ENCODE measurements at regions not wholly inside any gene's neighbourhood (a gene's known extent, or its start where the extent isn't known, plus 50 kb on each side); places are given as distances from the start of the nearest gene placed in this dataset.

- Histone ChIP-seq H3K9me3 (no peaks in the 10 kb centered on the region), H3K27me3 (no peaks in the 10 kb centered on the region), H3K27ac (no peak overlapping the region), H3K4me1 (no peaks in the 10 kb centered on the region), H3K4me3 (no peak overlapping the region), H3K9ac (ENCODE audit: low read depth in 2 of 2, low read length in 2 of 2) (no peak overlapping the region), H3K36me3 (no peaks in the 10 kb centered on the region)
- intact Hi-C loops (cut with DNase I): no loop called here
- DNase-seq: no peak
- TF ChIP-seq CTCF (IDR thresholded peaks at IDR 0.05): no peak
Observed at GRCh38 chr10:62917475-62918238, 101.5 kb upstream of the EGR2 start.

- no peak for DNase-seq
- Histone ChIP-seq H3K9ac (ENCODE audit: low read depth in 2 of 2, low read length in 2 of 2) (no peak overlapping the region), H3K4me3 (no peak overlapping the region), H3K4me1 (no peaks in the 10 kb centered on the region), H3K27ac (no peak overlapping the region), H3K9me3 (no peaks in the 10 kb centered on the region), H3K27me3 (no peaks in the 10 kb centered on the region), H3K36me3 (no peaks in the 10 kb centered on the region)
- no peak for TF ChIP-seq CTCF (IDR thresholded peaks at IDR 0.05)
- intact Hi-C loops (cut with DNase I): no loop called here
Observed at GRCh38 chr10:62916141-62916603, 100.0 kb upstream of the EGR2 start.

- Histone ChIP-seq H3K36me3 (no peaks in the 10 kb centered on the region), H3K4me1 (no peaks in the 10 kb centered on the region), H3K9me3 (no peaks in the 10 kb centered on the region), H3K4me3 (no peak overlapping the region), H3K9ac (ENCODE audit: low read depth in 2 of 2, low read length in 2 of 2) (no peak overlapping the region), H3K27ac (no peak overlapping the region), H3K27me3 (no peaks in the 10 kb centered on the region)
- no peak for DNase-seq
- no peak for TF ChIP-seq CTCF (IDR thresholded peaks at IDR 0.05)
- intact Hi-C loops (cut with DNase I): no loop called here
Observed at GRCh38 chr10:62915158-62915557, 99.0 kb upstream of the EGR2 start.

- intact Hi-C loops (cut with DNase I): no loop called here
Observed at GRCh38 chr10:62912086-62912485, 95.9 kb upstream of the EGR2 start.

GRCh38 chr10:62911210-62911963 lies 95.2 kb upstream of the EGR2 start:
- intact Hi-C loops (cut with DNase I): no loop called here
- no peak for DNase-seq
- Histone ChIP-seq H3K9ac (ENCODE audit: low read depth in 2 of 2, low read length in 2 of 2) (no peak overlapping the region), H3K27ac (no peak overlapping the region), H3K4me1 (no peaks in the 10 kb centered on the region), H3K9me3 (no peaks in the 10 kb centered on the region), H3K4me3 (no peak overlapping the region), H3K36me3 (no peaks in the 10 kb centered on the region), H3K27me3 (peaks cover 2% of the 10 kb centered on the region)
- TF ChIP-seq CTCF (IDR thresholded peaks at IDR 0.05): no peak

More at GRCh38 chr10:62912086-62912485, 95.9 kb upstream of the EGR2 start:
- no peaks in the 10 kb centered on the region for H3K36me3 ChIP-seq
- no peak overlapping the region for H3K27ac ChIP-seq
- no peak for TF ChIP-seq CTCF (IDR thresholded peaks at IDR 0.05)
- peaks cover 2% of the 10 kb centered on the region for H3K27me3 ChIP-seq
- no peak for DNase-seq
- no peak overlapping the region for H3K9ac ChIP-seq (ENCODE audit: low read depth in 2 of 2, low read length in 2 of 2)
- no peak overlapping the region for H3K4me3 ChIP-seq
- no peaks in the 10 kb centered on the region for H3K4me1 ChIP-seq
- H3K9me3 ChIP-seq: no peaks in the 10 kb centered on the region

All from colonic mucosa (tissue), 4 donors.